H1 (cell line): ENCODE measurements at regions not wholly inside any gene's neighbourhood (a gene's known extent, or its start where the extent isn't known, plus 50 kb on each side); places are given as distances from the start of the nearest gene placed in this dataset.

Experiments used
- CTCF ChIA-PET: fragments of 300-600 bp; sonication (Branson Sonifier 250); formaldehyde crosslinking; loops from one replicate; lab custom pipeline; 2021; ENCODE audit not compliant: partially characterized antibody; lab: Charles Lee
- POLR2A ChIA-PET: fragments of 300-600 bp; sonication (Branson Sonifier 250); formaldehyde crosslinking; loops from one replicate; lab custom pipeline; 2021; ENCODE audit warnings: inconsistent platforms; ENCODE audit not compliant: partially characterized antibody; lab: Charles Lee
- DNase-seq, 2 experiments: peaks; one replicate each; pipeline versions ENCODE4 v3.0.0 to v3.0.0-alpha.2; 2010 to 2022; ENCODE audit warnings: low spot score in 2 of 2, low read depth in 1 of 2, mixed read lengths in 1 of 2
- FAIRE-seq: peaks from 2 replicates; lab custom pipeline; 2011; peaks lifted over from hg19 to GRCh38; lab: Jason Lieb, UNC
- H2AFZ ChIP-seq: 2 replicates; pipeline ENCODE4 v1.8.1; 2012; ENCODE audit warnings: low read length, inconsistent platforms
- H2AK5ac ChIP-seq: 2 replicates; pipeline ENCODE4 v1.6.1; 2013; ENCODE audit warnings: low read depth, low read length
- H2BK120ac ChIP-seq: replicated peaks from 2 replicates; pipeline ENCODE3; 2013; ENCODE audit warnings: low read depth, low read length, inconsistent platforms
- H2BK12ac ChIP-seq: 2 replicates; pipeline ENCODE4 v1.6.1; 2013; ENCODE audit warnings: low read depth, low read length
- H2BK15ac ChIP-seq: 2 replicates; pipeline ENCODE4 v1.6.1; 2013; ENCODE audit warnings: low read length
- H2BK20ac ChIP-seq: 2 replicates; pipeline ENCODE4 v1.6.1; 2013; ENCODE audit warnings: low read length
- H2BK5ac ChIP-seq: 2 replicates; pipeline ENCODE4 v1.6.1; 2013; ENCODE audit warnings: low read depth, low read length
- H3K14ac ChIP-seq: 2 replicates; pipeline ENCODE4 v1.6.1; 2013; ENCODE audit warnings: inconsistent platforms; ENCODE audit not compliant: insufficient read length
- H3K18ac ChIP-seq: 2 replicates; pipeline ENCODE4 v1.6.1; 2013; ENCODE audit warnings: low read length; ENCODE audit errors: extremely low read depth
- H3K23ac ChIP-seq: 2 replicates; pipeline ENCODE4 v1.6.1; 2013; ENCODE audit warnings: inconsistent platforms; ENCODE audit not compliant: insufficient read length
- H3K23me2 ChIP-seq: 2 replicates; pipeline ENCODE4 v1.6.1; 2013; ENCODE audit warnings: low read depth, low read length
- H3K27ac ChIP-seq: 2 replicates; pipeline ENCODE4 v1.6.1; 2011; ENCODE audit warnings: low read depth, low read length, inconsistent platforms
- H3K27me3 ChIP-seq, 4 experiments: replicated peaks in 1 of 4; 1 replicate in 1 of 4; 2 replicates in 3 of 4; pipeline versions ENCODE4 v1.6.1 to v1.8.1; 2011 to 2013; ENCODE audit warnings: low read length in 3 of 4, mild to moderate bottlenecking in 3 of 4, inconsistent platforms in 2 of 4, mixed read lengths in 2 of 4, moderate library complexity in 1 of 4; ENCODE audit not compliant: control insufficient read depth in 3 of 4, insufficient read depth in 3 of 4; ENCODE audit errors: extremely low read depth in 1 of 4
- H3K36me3 ChIP-seq, 4 experiments: 2 replicates each; pipeline versions ENCODE4 v1.6.1 to v1.8.1; 2011 to 2013; ENCODE audit warnings: mild to moderate bottlenecking in 4 of 4, low read length in 3 of 4, moderate library complexity in 2 of 4, control low read depth in 1 of 4, inconsistent platforms in 1 of 4; ENCODE audit not compliant: insufficient read depth in 4 of 4, control insufficient read depth in 2 of 4
- H3K4ac ChIP-seq: replicated peaks from 2 replicates; pipeline ENCODE3; 2013; ENCODE audit warnings: low read length, low read depth, mixed read lengths, inconsistent platforms; ENCODE audit not compliant: insufficient read length
- H3K4me1 ChIP-seq, 4 experiments: replicated peaks in 1 of 4; 1 replicate in 1 of 4; 2 replicates in 3 of 4; pipeline versions ENCODE4 v1.6.1 to v1.8.1; 2011 to 2013; ENCODE audit warnings: low read length in 3 of 4, inconsistent platforms in 2 of 4, mixed read lengths in 1 of 4; ENCODE audit not compliant: insufficient read depth in 4 of 4, control insufficient read depth in 3 of 4
- H3K4me2 ChIP-seq, 2 experiments: 2 replicates each; pipeline versions ENCODE4 v1.6.1 to v1.8.1; 2011 to 2013; ENCODE audit warnings: low read depth in 2 of 2, low read length in 2 of 2, control low read depth in 1 of 2, inconsistent platforms in 1 of 2, mild to moderate bottlenecking in 1 of 2; ENCODE audit not compliant: insufficient read depth in 1 of 2
- H3K4me3 ChIP-seq, 4 experiments: fragments of 200-600, 300-600 bp in 1 of 4; sonication (generic), shearing (Covaris generic), sonication (Bioruptor Twin) in 1 of 4; 2 replicates each; pipeline versions ENCODE4 v1.5.1 to v1.8.1; 2011 to 2016; ENCODE audit warnings: low read length in 4 of 4, low read depth in 3 of 4, control low read depth in 2 of 4, inconsistent platforms in 2 of 4, mild to moderate bottlenecking in 2 of 4, mixed read lengths in 1 of 4, moderate library complexity in 1 of 4; ENCODE audit not compliant: insufficient read depth in 2 of 4; ENCODE audit errors: extremely low read depth in 1 of 4
- H3K56ac ChIP-seq: replicated peaks from 2 replicates; pipeline ENCODE3; 2013; ENCODE audit warnings: low read depth, mild to moderate bottlenecking, mixed read lengths, low read length, inconsistent platforms; ENCODE audit not compliant: insufficient read length
- H3K79me1 ChIP-seq: 2 replicates; pipeline ENCODE4 v1.6.1; 2013; ENCODE audit warnings: low read depth, low read length, control low read depth
- H3K79me2 ChIP-seq, 2 experiments: 2 replicates each; pipeline versions ENCODE4 v1.6.1 to v1.8.1; 2012 to 2013; ENCODE audit warnings: low read length in 2 of 2, mild to moderate bottlenecking in 2 of 2, inconsistent platforms in 1 of 2; ENCODE audit not compliant: insufficient read depth in 2 of 2, control insufficient read depth in 1 of 2
- H3K9ac ChIP-seq, 4 experiments: replicated peaks in 1 of 4; 1 replicate in 1 of 4; 2 replicates in 3 of 4; pipeline versions ENCODE4 v1.6.1 to v1.8.1; 2011 to 2013; ENCODE audit warnings: low read depth in 3 of 4, low read length in 3 of 4, control low read depth in 2 of 4, mild to moderate bottlenecking in 2 of 4, moderate library complexity in 2 of 4, inconsistent platforms in 1 of 4; ENCODE audit errors: extremely low read depth in 1 of 4
- H3K9me3 ChIP-seq, 2 experiments: 2 replicates each; pipeline versions ENCODE4 v1.6.1 to v1.8.1; 2012 to 2013; ENCODE audit warnings: mild to moderate bottlenecking in 2 of 2, moderate library complexity in 2 of 2, control low read depth in 1 of 2, inconsistent platforms in 1 of 2, low read depth in 1 of 2, low read length in 1 of 2, mixed read lengths in 1 of 2; ENCODE audit not compliant: insufficient read depth in 2 of 2
- H4K20me1 ChIP-seq, 2 experiments: replicated peaks in 1 of 2; 2 replicates each; pipeline versions ENCODE3 to v1.8.1; 2011 to 2013; ENCODE audit warnings: inconsistent platforms in 2 of 2, low read length in 2 of 2, mild to moderate bottlenecking in 1 of 2; ENCODE audit not compliant: insufficient read depth in 2 of 2, control insufficient read depth in 1 of 2
- H4K5ac ChIP-seq: 2 replicates; pipeline ENCODE4 v1.6.1; 2013; ENCODE audit warnings: low read length, low read depth, mixed read lengths, inconsistent platforms; ENCODE audit not compliant: insufficient read length
- H4K8ac ChIP-seq: 2 replicates; pipeline ENCODE4 v1.8.0; 2013; ENCODE audit warnings: mild to moderate bottlenecking, moderate library complexity, low read length, inconsistent platforms; ENCODE audit not compliant: insufficient read depth; ENCODE audit errors: extremely low read depth
- H4K91ac ChIP-seq: replicated peaks from 2 replicates; pipeline ENCODE3; 2013; ENCODE audit warnings: low read length, mixed read lengths, inconsistent platforms; ENCODE audit not compliant: insufficient read length
- BACH1 ChIP-seq: IDR thresholded peaks from 2 replicates; pipeline ENCODE4 v1.6.1; 2012; ENCODE audit warnings: low read length, improper control_type of control experiment
- CBX5 ChIP-seq: fragments of 300-800, 300-1000 bp; sonication (generic); IDR thresholded peaks from 2 replicates; pipeline ENCODE4 v1.7.1; 2016; ENCODE audit warnings: antibody characterized with exemption, low read length, low read depth
- CREB1 ChIP-seq: IDR thresholded peaks from 2 replicates; pipeline ENCODE4 v1.6.1; 2012; ENCODE audit warnings: inconsistent platforms
- FOSL1 ChIP-seq: IDR thresholded peaks from 2 replicates; pipeline ENCODE4 v1.6.1; 2011; ENCODE audit warnings: mild to moderate bottlenecking, low read depth, low read length, moderate library complexity; ENCODE audit not compliant: insufficient read depth
- HDAC2 ChIP-seq, 2 experiments: fragments of 300-600 bp in 1 of 2; sonication (generic) in 1 of 2; IDR thresholded peaks; 2 replicates each; pipeline ENCODE4 v1.6.1; 2011 to 2012; ENCODE audit warnings: low read depth in 2 of 2, low read length in 2 of 2, mild to moderate bottlenecking in 2 of 2, moderate library complexity in 2 of 2, borderline replicate concordance in 1 of 2, inconsistent platforms in 1 of 2
- JUND ChIP-seq: IDR thresholded peaks from 2 replicates; pipeline ENCODE4 v1.6.1; 2011; ENCODE audit warnings: mild to moderate bottlenecking, improper control_type of control experiment, low read length
- KDM1A ChIP-seq: fragments of 200-600, 300-600 bp; sonication (generic); IDR thresholded peaks from 2 replicates; pipeline ENCODE4 v1.7.1; 2016; ENCODE audit warnings: mild to moderate bottlenecking, low read length, borderline replicate concordance
- MAFK ChIP-seq: IDR thresholded peaks from 2 replicates; pipeline ENCODE4 v1.6.1; 2012; ENCODE audit warnings: low read depth, mild to moderate bottlenecking, improper control_type of control experiment, low read length
- POLR2A ChIP-seq, 2 experiments: IDR thresholded peaks; 1 replicate in 1 of 2; 2 replicates in 1 of 2; pipeline ENCODE4 v1.6.1; 2011; ENCODE audit warnings: low read depth in 2 of 2, low read length in 2 of 2, mild to moderate bottlenecking in 2 of 2; ENCODE audit errors: control extremely low read depth in 1 of 2
- SAP30 ChIP-seq: fragments of 300-600 bp; sonication (generic); IDR thresholded peaks from 2 replicates; pipeline ENCODE4 v1.7.1; 2012; ENCODE audit warnings: low read length, moderate library complexity, mild to moderate bottlenecking, inconsistent platforms; ENCODE audit not compliant: insufficient read depth, insufficient replicate concordance
- SP2 ChIP-seq: IDR thresholded peaks from 2 replicates; pipeline ENCODE4 v1.6.1; 2012; ENCODE audit warnings: mild to moderate bottlenecking, low read length, inconsistent platforms
- SP4 ChIP-seq: IDR thresholded peaks from 2 replicates; pipeline ENCODE4 v1.6.1; 2012; ENCODE audit warnings: low read length, inconsistent platforms
- SUZ12 ChIP-seq: fragments of 200-600 bp; sonication (generic); IDR thresholded peaks from 2 replicates; pipeline ENCODE4 v1.6.1; 2012; ENCODE audit warnings: mild to moderate bottlenecking, inconsistent platforms, low read length, moderate library complexity, mixed read lengths
- WGBS, 2 experiments: shearing (Covaris generic) in 1 of 2; methylation state at CpG; one replicate each; pipeline versions ENCODE4 v1.1.6 to v1.1.7; 2013 to 2015; ENCODE audit warnings: low lambda C conversion rate in 2 of 2, mixed read lengths in 2 of 2, inconsistent platforms in 1 of 2, low coverage in 1 of 2, missing lambda C conversion rate in 1 of 2; ENCODE audit not compliant: insufficient replicate concordance in 2 of 2, insufficient coverage in 1 of 2, insufficient read length in 1 of 2; ENCODE audit errors: extremely low coverage in 1 of 2, missing lambda C conversion rate in 1 of 2; 5-methylcytosine and 5-hydroxymethylcytosine counted together

DNA sequence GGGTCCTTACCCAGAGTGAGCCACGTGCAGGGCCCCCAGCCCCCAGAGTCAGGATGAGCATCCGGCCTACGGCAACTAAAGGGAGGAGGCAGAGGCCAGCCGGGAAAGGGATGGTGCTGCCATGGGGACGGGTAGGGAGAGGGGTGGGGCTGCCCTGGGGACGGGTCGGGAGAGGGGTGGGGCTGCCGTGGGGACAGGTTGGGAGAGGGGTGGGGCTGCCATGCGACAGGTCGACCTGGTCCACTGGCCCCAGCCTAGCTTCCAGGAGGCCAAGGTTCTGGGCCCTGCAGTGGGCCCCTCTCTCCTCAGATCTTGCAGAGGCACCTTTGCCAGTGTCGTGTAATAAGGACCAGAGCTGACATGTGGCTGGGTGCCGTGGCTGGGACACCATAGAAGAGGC lies 187.7 kb downstream of the BRD1 start:
- Histone ChIP-seq H4K20me1 (peaks cover 0 to 1% of the 10 kb centered on the region in 2 experiments), H3K18ac (no peak overlapping the region), H3K79me1 (no peaks in the 10 kb centered on the region; the same call in 1 of the 2 replicates), H3K56ac (no peak overlapping the region), H3K79me2 (no peaks in the 10 kb centered on the region), H3K36me3 (no peaks in the 10 kb centered on the region; a peak in 1 of 8 replicates), H3K4me2 (no peak overlapping the region), H3K4me1 (no peaks in the 10 kb centered on the region), H4K8ac (no peak overlapping the region), H3K27me3 (no peaks in the 10 kb centered on the region), H2AFZ (no peak overlapping the region), H4K5ac (no peak overlapping the region), H2AK5ac (no peak overlapping the region), H3K9me3 (no peaks in the 10 kb centered on the region), H2BK20ac (no peak overlapping the region), H3K14ac (no peak overlapping the region), H2BK12ac (no peak overlapping the region), H3K23ac (no peak overlapping the region), H3K4ac (no peak overlapping the region), H2BK15ac (no peak overlapping the region), H4K91ac (no peak overlapping the region), H2BK120ac (no peak overlapping the region), H3K23me2 (peaks cover 4% of the 10 kb centered on the region; the same call in 1 of the 2 replicates), H3K4me3 (no peak overlapping the region), H3K27ac (no peak overlapping the region), H2BK5ac (no peak overlapping the region), H3K9ac (no peak overlapping the region)
- WGBS, 2 experiments: 60% methylated on average over 1 of the region's 12 CpGs; no CpG with 5 or more reads in 1 of the 2 experiments
- FAIRE-seq: no peak
- POLR2A ChIA-PET: no interaction called here
- DNase-seq: no peak
- CTCF ChIA-PET: interaction anchor here (1.1 kb wide), 1 partner anchor 36 kb away, joined by 3 read pairs; no protein-coding TSS in a partner anchor
- TF ChIP-seq POLR2A (IDR thresholded peaks at IDR 0.05; ENCODE audit: control extremely low read depth in 1 of 2, low read depth in 2 of 2, low read length in 2 of 2): no peak
- no peak for TF ChIP-seq CBX5
- TF ChIP-seq SP4: no peak
- no peak for TF ChIP-seq CREB1
- TF ChIP-seq MAFK: no peak
- no peak for TF ChIP-seq JUND
- no peak for TF ChIP-seq HDAC2 (IDR thresholded peaks at IDR 0.05; ENCODE audit: borderline replicate concordance in 1 of 2, low read depth in 2 of 2, low read length in 2 of 2)
- no peak for TF ChIP-seq SUZ12
- TF ChIP-seq BACH1: no peak
- TF ChIP-seq SAP30: no peak
- TF ChIP-seq KDM1A: no peak
- no peak for TF ChIP-seq SP2
- TF ChIP-seq FOSL1: no peak
